A549 (cell line): ENCODE measurements at regions not wholly inside any gene's neighbourhood (a gene's known extent, or its start where the extent isn't known, plus 50 kb on each side); places are given as distances from the start of the nearest gene placed in this dataset.

Source experiments
- CEBPB ChIP-seq, 2 experiments: fragments of >200 bp in 1 of 2; sonication (Bioruptor Twin) in 1 of 2; formaldehyde crosslinking in 1 of 2; IDR thresholded peaks; 2 replicates each; pipeline ENCODE4 v1.6.1; 2012 to 2016
- EP300 ChIP-seq, 2 experiments: fragments of >200 bp; sonication (Bioruptor Twin); formaldehyde crosslinking; IDR thresholded peaks; 2 replicates in 1 of 2; 3 replicates in 1 of 2; pipeline ENCODE4 v1.6.1; 2016 to 2017
- KDM1A ChIP-seq: fragments of 200-600 bp; sonication (generic); IDR thresholded peaks from 2 replicates; pipeline ENCODE4 v1.6.1; 2016; ENCODE audit warnings: low read depth, mild to moderate bottlenecking
- MAZ ChIP-seq: fragments of 150-350 bp; IDR thresholded peaks from 2 replicates; pipeline ENCODE4 v1.6.1; 2014; ENCODE audit warnings: antibody characterized with exemption, low read depth, low read length, borderline replicate concordance
- PBX3 ChIP-seq: IDR thresholded peaks from 2 replicates; pipeline ENCODE4 v1.6.1; 2012
- POLR2A ChIP-seq: IDR thresholded peaks from 2 replicates; pipeline ENCODE4 v1.6.1; 2012; ENCODE audit warnings: mild to moderate bottlenecking, low read length
- RAD21 ChIP-seq, 2 experiments: fragments of >200 bp in 1 of 2; sonication (Bioruptor Twin) in 1 of 2; formaldehyde crosslinking in 1 of 2; IDR thresholded peaks in 1 of 2; conservative IDR thresholded peaks in 1 of 2; 2 replicates in 1 of 2; 3 replicates in 1 of 2; pipeline ENCODE4 v1.6.1; 2012 to 2018; ENCODE audit warnings: inconsistent platforms in 1 of 2
- RARB ChIP-seq: fragments of 250-450 bp; sonication (Bioruptor Pico); IDR thresholded peaks from 2 replicates; pipeline ENCODE4 v1.8.0; 2021; ENCODE audit warnings: mild to moderate bottlenecking, moderate library complexity
- REST ChIP-seq: fragments of 200-600 bp; sonication (generic); IDR thresholded peaks from 2 replicates; pipeline ENCODE4 v1.6.1; 2016; ENCODE audit warnings: antibody characterized with exemption, mild to moderate bottlenecking, moderate library complexity
- RFX5 ChIP-seq: fragments of 450-650 bp; IDR thresholded peaks from 2 replicates; pipeline ENCODE4 v1.7.1; 2014; ENCODE audit warnings: antibody characterized with exemption, mild to moderate bottlenecking, moderate library complexity
- SMC3 ChIP-seq: fragments of >200 bp; sonication (Bioruptor Twin); formaldehyde crosslinking; IDR thresholded peaks from 3 replicates; pipeline ENCODE4 v1.6.1; 2018; ENCODE audit warnings: inconsistent platforms
- TF ChIP-seq, protein P1 (sequence below): fragments of 150-350 bp; IDR thresholded peaks from 2 replicates; pipeline ENCODE4 v1.6.1; 2014; ENCODE audit warnings: low read depth, mild to moderate bottlenecking, low read length
- TF ChIP-seq, protein P2 (sequence below): fragments of >200 bp; sonication (Bioruptor Twin); formaldehyde crosslinking; IDR thresholded peaks from 3 replicates; pipeline ENCODE4 v1.5.1; 2016
- TF ChIP-seq, protein P3 (sequence below): IDR thresholded peaks from 2 replicates; pipeline ENCODE4 v1.6.1; 2012

DNA sequence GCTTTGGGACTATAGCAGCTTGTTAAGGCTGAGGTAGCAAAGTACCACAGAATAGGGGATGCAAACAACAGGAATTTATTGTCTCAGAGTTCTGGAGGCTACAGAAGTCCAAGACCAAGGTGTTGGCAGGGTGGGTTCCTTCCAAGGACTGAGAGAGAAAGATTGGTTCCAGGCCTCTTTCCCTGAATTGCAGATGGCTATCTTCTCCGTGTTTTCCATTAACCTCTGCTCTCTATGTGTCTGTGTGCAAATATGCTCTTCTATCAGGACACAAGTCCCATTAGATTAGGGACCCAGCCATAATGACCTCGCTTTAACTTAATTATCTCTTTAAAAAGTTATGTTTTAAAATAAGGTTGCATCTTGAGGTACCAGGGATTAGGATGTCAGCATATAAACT lies 1732.9 kb upstream of the SLC10A2 start:
- TF ChIP-seq POLR2A (no peak), SMC3 (no peak), REST (no peak), CEBPB (IDR thresholded peaks at IDR 0.05) (no peak), RFX5 (no peak), PBX3 (no peak), RARB (CRISPR knock-in tag) (no peak), KDM1A (no peak), EP300 (IDR thresholded peaks at IDR 0.05) (no peak), MAZ (no peak), RAD21 (conservative IDR thresholded peaks at IDR 0.05 in 1 of 2, IDR thresholded peaks at IDR 0.05 in 1 of 2) (no peak)
- TF ChIP-seq, protein P1, sequence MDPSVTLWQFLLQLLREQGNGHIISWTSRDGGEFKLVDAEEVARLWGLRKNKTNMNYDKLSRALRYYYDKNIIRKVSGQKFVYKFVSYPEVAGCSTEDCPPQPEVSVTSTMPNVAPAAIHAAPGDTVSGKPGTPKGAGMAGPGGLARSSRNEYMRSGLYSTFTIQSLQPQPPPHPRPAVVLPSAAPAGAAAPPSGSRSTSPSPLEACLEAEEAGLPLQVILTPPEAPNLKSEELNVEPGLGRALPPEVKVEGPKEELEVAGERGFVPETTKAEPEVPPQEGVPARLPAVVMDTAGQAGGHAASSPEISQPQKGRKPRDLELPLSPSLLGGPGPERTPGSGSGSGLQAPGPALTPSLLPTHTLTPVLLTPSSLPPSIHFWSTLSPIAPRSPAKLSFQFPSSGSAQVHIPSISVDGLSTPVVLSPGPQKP = no peak
- TF ChIP-seq, protein P2, sequence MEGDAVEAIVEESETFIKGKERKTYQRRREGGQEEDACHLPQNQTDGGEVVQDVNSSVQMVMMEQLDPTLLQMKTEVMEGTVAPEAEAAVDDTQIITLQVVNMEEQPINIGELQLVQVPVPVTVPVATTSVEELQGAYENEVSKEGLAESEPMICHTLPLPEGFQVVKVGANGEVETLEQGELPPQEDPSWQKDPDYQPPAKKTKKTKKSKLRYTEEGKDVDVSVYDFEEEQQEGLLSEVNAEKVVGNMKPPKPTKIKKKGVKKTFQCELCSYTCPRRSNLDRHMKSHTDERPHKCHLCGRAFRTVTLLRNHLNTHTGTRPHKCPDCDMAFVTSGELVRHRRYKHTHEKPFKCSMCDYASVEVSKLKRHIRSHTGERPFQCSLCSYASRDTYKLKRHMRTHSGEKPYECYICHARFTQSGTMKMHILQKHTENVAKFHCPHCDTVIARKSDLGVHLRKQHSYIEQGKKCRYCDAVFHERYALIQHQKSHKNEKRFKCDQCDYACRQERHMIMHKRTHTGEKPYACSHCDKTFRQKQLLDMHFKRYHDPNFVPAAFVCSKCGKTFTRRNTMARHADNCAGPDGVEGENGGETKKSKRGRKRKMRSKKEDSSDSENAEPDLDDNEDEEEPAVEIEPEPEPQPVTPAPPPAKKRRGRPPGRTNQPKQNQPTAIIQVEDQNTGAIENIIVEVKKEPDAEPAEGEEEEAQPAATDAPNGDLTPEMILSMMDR = no peak
- TF ChIP-seq, protein P3, sequence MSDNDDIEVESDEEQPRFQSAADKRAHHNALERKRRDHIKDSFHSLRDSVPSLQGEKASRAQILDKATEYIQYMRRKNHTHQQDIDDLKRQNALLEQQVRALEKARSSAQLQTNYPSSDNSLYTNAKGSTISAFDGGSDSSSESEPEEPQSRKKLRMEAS = no peak
